IPS-15b (cell line): ENCODE measurements at regions not wholly inside any gene's neighbourhood (a gene's known extent, or its start where the extent isn't known, plus 50 kb on each side); places are given as distances from the start of the nearest gene placed in this dataset.

ENCODE experiments used
- H3K27me3 ChIP-seq: one replicate; pipeline ENCODE4 v1.6.1; 2013; ENCODE audit warnings: low read length; ENCODE audit not compliant: control insufficient read depth, insufficient read depth
- H3K36me3 ChIP-seq: one replicate; pipeline ENCODE4 v1.6.1; 2013; ENCODE audit warnings: low read length; ENCODE audit not compliant: control insufficient read depth, insufficient read depth
- H3K4me1 ChIP-seq: one replicate; pipeline ENCODE4 v1.6.1; 2013; ENCODE audit warnings: mild to moderate bottlenecking, low read length; ENCODE audit not compliant: control insufficient read depth, insufficient read depth
- H3K4me3 ChIP-seq: one replicate; pipeline ENCODE4 v1.5.1; 2013; ENCODE audit warnings: low read depth, low read length
- H3K9ac ChIP-seq: one replicate; pipeline ENCODE4 v1.6.1; 2013; ENCODE audit warnings: low read depth, mild to moderate bottlenecking, low read length
- H3K9me3 ChIP-seq: one replicate; pipeline ENCODE4 v1.6.1; 2013; ENCODE audit warnings: mild to moderate bottlenecking, low read length; ENCODE audit not compliant: control insufficient read depth, insufficient read depth

DNA sequence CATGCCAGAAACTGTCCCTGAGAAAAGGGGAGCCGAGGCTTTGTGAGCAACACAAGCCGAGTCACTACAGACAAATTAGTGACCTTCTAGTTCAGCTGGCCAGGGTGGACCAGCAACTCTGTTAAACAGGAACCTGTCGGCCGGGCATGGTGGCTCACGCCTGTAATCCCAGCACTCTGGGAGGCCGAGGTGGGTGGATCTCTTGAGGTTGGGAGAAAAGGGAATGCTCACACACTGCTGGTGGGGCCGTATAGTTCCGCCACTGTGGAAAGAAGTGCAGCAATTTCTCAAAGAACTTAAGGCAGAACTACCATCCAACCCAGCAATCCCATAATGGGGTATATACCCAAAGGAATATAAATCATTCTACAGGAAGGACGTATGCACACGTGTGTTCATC is 67.8 kb downstream of the C16orf95 start:
- H3K4me3 ChIP-seq = no peak overlapping the region

DNA sequence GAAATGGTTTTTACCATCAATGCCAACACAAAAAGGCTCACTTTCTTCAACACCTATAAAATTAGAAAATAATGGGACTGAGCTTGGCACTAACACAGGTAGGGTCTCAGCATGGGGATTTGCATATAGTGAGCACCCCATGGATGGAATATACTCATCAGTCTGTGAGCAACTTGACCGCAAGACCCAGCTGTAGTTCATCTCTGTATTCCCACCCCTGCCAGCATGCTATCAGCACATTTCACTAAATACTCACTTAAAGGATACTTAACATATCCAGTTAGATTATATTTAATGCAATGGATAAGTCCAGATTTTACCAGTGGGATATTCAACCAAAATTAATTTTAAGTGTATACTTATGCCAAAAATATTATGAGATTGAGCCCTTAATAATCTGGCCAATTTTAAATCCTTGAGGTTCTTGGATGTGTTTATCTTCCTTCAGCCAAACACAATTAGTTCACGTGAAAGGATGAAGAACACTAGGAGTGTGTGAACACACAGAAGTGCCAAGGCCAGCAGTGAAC is 66.7 kb downstream of the C16orf95 start:
- H3K27me3 ChIP-seq = no peaks in the 10 kb centered on the region
- H3K36me3 ChIP-seq = no peaks in the 10 kb centered on the region
- no peak overlapping the region for H3K9ac ChIP-seq
- H3K4me1 ChIP-seq = no peaks in the 10 kb centered on the region
- H3K4me3 ChIP-seq = no peak overlapping the region
- H3K9me3 ChIP-seq = no peaks in the 10 kb centered on the region

More for the DNA sequence above, 67.8 kb downstream of the C16orf95 start:
- no peaks in the 10 kb centered on the region for H3K36me3 ChIP-seq
- no peak overlapping the region for H3K9ac ChIP-seq
- no peaks in the 10 kb centered on the region for H3K9me3 ChIP-seq
- H3K27me3 ChIP-seq = no peaks in the 10 kb centered on the region
- H3K4me1 ChIP-seq = no peaks in the 10 kb centered on the region

DNA sequence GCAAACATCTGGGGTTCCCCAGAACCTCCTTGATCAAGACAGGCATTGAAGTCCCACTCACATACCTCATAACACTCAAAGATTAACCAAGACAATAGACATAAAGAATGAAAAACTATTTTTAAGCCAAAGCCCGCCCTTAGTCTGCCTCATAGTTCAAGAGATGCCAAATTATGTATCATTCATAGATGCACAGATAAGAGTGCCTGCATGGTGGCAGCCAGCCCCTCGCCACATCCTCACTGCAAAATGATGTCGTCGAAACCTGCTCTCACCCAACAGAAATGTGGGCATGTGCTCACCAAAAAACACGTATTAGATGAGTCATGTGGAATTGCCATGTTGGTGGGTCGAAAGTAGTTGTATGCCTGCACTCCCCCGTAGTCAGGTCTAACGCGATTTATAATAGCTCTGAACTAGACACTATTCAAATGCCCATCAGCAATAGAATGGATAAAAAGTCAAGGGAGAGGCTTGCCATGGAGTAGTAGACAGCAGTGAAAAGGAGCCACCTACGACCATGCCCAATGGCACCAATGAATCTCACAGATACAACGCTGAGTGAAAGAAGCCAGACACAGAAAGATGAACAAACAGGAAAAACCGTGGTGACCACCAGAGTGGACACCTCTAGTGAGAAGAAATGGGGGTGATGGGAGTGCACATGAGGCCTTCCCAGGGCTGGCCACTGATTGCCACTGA is 64.8 kb downstream of the C16orf95 start:
- no peak overlapping the region for H3K9ac ChIP-seq
- no peaks in the 10 kb centered on the region for H3K36me3 ChIP-seq
- no peaks in the 10 kb centered on the region for H3K4me1 ChIP-seq
- no peaks in the 10 kb centered on the region for H3K9me3 ChIP-seq
- H3K27me3 ChIP-seq = no peaks in the 10 kb centered on the region
- H3K4me3 ChIP-seq = no peak overlapping the region
